ENCODE measurements at regions not wholly inside any gene's neighbourhood (a gene's known extent, or its start where the extent isn't known, plus 50 kb on each side); places are given as distances from the start of the nearest gene placed in this dataset.

DNA sequence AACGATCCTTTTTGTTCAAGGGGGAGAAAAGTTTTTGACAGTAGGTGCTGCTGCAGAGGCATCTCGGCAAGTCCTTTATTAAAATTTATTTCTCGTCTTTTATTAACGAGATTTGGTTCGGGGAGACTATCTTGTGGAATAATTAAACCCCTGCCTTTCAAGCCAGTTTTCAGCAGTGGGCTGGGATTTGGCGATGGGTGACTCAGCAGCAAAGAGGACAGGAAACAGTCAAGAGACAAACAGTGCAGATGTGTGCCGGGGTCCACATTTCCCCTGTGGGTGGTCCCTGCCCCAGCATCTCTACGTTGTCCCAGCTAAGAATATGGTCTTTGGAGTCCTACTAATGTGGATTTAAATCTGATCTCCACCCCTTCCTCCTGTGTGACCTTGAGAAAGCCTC is 282.8 kb downstream of the CDH26 start:
- WGBS, 2 donors, result 68 to 72% methylated on average over 8 of the region's 8 CpGs
- H3K4me1 ChIP-seq, result no peaks in the 10 kb centered on the region
- peaks cover 0 to 32% (median 0%) of the 10 kb centered on the region in 7 donors for H3K27me3 ChIP-seq
- H3K9me3 ChIP-seq, result no peaks in the 10 kb centered on the region
- no peak overlapping the region for H3K27ac ChIP-seq
- H3K4me3 ChIP-seq, result no peak overlapping the region
- DNase-seq (no peak), ATAC-seq (no peak)
- H3K36me3 ChIP-seq, result no peaks in the 10 kb centered on the region
- TF ChIP-seq, protein P1, sequence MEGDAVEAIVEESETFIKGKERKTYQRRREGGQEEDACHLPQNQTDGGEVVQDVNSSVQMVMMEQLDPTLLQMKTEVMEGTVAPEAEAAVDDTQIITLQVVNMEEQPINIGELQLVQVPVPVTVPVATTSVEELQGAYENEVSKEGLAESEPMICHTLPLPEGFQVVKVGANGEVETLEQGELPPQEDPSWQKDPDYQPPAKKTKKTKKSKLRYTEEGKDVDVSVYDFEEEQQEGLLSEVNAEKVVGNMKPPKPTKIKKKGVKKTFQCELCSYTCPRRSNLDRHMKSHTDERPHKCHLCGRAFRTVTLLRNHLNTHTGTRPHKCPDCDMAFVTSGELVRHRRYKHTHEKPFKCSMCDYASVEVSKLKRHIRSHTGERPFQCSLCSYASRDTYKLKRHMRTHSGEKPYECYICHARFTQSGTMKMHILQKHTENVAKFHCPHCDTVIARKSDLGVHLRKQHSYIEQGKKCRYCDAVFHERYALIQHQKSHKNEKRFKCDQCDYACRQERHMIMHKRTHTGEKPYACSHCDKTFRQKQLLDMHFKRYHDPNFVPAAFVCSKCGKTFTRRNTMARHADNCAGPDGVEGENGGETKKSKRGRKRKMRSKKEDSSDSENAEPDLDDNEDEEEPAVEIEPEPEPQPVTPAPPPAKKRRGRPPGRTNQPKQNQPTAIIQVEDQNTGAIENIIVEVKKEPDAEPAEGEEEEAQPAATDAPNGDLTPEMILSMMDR (IDR thresholded peaks at IDR 0.05), result no peak
- intact Hi-C loops (cut with DNase I), result no loop called here

DNA sequence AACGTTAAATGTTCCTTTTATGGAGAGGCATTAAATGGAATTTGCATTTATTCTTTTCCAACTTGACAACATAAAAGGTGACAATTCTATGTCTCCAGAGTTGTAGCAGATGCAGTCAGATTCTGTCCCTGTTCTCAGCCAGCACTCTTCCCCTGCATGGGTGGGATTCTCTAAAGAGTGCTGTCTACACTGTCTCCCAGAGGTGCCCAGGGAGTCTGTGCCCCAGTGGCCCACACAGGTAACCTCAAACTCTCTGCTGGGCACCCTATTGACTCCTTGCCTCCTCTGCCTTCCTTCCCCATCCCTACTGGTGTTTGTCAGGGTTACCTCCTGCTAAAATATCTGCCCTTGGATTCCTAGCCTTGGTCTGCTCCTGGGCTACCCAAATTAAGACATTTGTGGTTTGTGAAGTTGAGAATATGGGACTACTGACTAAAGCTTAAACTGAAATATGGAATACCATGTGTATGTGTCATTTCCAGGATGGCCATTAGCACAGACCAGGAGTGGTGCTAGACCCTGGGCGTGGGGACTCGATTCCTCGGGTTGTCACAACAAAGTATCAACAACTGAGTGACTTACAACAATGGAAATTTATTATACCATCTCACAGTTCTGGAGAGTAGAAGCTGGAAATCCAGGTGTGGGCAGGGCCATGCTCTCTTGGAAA is 284.7 kb downstream of the CDH26 start:
- 85 to 91% methylated on average over 4 of the region's 4 CpGs for WGBS, 2 donors
- TF ChIP-seq, protein P1 (IDR thresholded peaks at IDR 0.05), result no peak
- ATAC-seq, result no peak

GRCh38 chr20:60244373-60245146 is 286.3 kb downstream of the CDH26 start:
- ATAC-seq, result no peak
- TF ChIP-seq, protein P1 (IDR thresholded peaks at IDR 0.05), result no peak

More for the DNA sequence above, 284.7 kb downstream of the CDH26 start:
- intact Hi-C loops (cut with DNase I), result no loop called here
- Histone ChIP-seq H3K27me3 (peaks cover 0 to 26% (median 0%) of the 10 kb centered on the region in 7 donors), H3K4me3 (no peak overlapping the region), H3K9me3 (no peaks in the 10 kb centered on the region), H3K27ac (no peak overlapping the region), H3K4me1 (no peaks in the 10 kb centered on the region), H3K36me3 (no peaks in the 10 kb centered on the region)
- no peak for DNase-seq

GRCh38 chr20:60246751-60247150 is 288.5 kb downstream of the CDH26 start:
- ATAC-seq, result no peak
- DNase-seq, result no peak
- no peaks in the 10 kb centered on the region for H3K9me3 ChIP-seq
- peaks cover 0 to 24% (median 0%) of the 10 kb centered on the region in 7 donors for H3K27me3 ChIP-seq
- H3K4me3 ChIP-seq, result no peak overlapping the region
- 80 to 92% methylated on average over 5 of the region's 5 CpGs for WGBS, 2 donors
- TF ChIP-seq, protein P1 (IDR thresholded peaks at IDR 0.05), result no peak
- intact Hi-C loops (cut with DNase I), result no loop called here
- H3K4me1 ChIP-seq, result no peaks in the 10 kb centered on the region
- H3K36me3 ChIP-seq, result no peaks in the 10 kb centered on the region
- no peak overlapping the region for H3K27ac ChIP-seq

More at GRCh38 chr20:60244373-60245146, 286.3 kb downstream of the CDH26 start:
- WGBS, 2 donors, result 78 to 83% methylated on average over 10 of the region's 10 CpGs
- H3K27ac ChIP-seq, result no peak overlapping the region
- intact Hi-C loops (cut with DNase I), result no loop called here
- H3K27me3 ChIP-seq, result peaks cover 0 to 16% (median 0%) of the 10 kb centered on the region in 7 donors
- no peaks in the 10 kb centered on the region for H3K4me1 ChIP-seq
- H3K9me3 ChIP-seq, result no peaks in the 10 kb centered on the region
- H3K36me3 ChIP-seq, result no peaks in the 10 kb centered on the region
- H3K4me3 ChIP-seq, result no peak overlapping the region
- no peak for DNase-seq

Data from heart right ventricle (tissue), 16 donors.